ENCODE measurements at regions not wholly inside any gene's neighbourhood (a gene's known extent, or its start where the extent isn't known, plus 50 kb on each side); places are given as distances from the start of the nearest gene placed in this dataset.

DNA sequence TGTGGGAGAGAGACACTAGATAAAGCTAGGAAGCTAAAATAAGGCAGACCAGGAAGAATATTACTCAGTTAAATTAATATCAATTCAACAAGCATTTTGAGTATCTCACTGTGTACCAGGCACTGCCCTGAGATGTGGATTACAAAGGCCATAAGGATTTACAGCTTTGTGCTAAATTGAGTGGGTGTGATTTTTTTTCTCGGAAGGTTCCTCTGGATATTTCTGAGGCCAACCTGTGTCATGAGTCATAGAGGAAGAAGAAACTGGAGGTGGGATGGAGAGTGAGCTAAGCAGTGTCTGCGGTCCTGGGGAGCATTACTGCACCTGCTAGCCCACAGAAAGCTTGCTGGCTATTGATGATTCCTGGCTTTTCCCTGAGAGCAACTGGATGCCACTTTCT is 135.2 kb downstream of the RFPL4B start:
- TF ChIP-seq CTCF (IDR thresholded peaks at IDR 0.05; ENCODE audit: low read depth, low read length, missing input control): no peak
- TF ChIP-seq, protein P1, sequence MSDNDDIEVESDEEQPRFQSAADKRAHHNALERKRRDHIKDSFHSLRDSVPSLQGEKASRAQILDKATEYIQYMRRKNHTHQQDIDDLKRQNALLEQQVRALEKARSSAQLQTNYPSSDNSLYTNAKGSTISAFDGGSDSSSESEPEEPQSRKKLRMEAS (IDR thresholded peaks at IDR 0.05): no peak
- TF ChIP-seq, protein P2, sequence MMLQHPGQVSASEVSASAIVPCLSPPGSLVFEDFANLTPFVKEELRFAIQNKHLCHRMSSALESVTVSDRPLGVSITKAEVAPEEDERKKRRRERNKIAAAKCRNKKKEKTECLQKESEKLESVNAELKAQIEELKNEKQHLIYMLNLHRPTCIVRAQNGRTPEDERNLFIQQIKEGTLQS (IDR thresholded peaks at IDR 0.05): no peak
- TF ChIP-seq GABPA (IDR thresholded peaks at IDR 0.05 in 1 of 2, conservative IDR thresholded peaks at IDR 0.05 in 1 of 2): no peak
- no peak for TF ChIP-seq EGR1 (IDR thresholded peaks at IDR 0.05; ENCODE audit: low read depth in 2 of 2)
